ENCODE measurements at regions not wholly inside any gene's neighbourhood (a gene's known extent, or its start where the extent isn't known, plus 50 kb on each side); places are given as distances from the start of the nearest gene placed in this dataset.

DNA sequence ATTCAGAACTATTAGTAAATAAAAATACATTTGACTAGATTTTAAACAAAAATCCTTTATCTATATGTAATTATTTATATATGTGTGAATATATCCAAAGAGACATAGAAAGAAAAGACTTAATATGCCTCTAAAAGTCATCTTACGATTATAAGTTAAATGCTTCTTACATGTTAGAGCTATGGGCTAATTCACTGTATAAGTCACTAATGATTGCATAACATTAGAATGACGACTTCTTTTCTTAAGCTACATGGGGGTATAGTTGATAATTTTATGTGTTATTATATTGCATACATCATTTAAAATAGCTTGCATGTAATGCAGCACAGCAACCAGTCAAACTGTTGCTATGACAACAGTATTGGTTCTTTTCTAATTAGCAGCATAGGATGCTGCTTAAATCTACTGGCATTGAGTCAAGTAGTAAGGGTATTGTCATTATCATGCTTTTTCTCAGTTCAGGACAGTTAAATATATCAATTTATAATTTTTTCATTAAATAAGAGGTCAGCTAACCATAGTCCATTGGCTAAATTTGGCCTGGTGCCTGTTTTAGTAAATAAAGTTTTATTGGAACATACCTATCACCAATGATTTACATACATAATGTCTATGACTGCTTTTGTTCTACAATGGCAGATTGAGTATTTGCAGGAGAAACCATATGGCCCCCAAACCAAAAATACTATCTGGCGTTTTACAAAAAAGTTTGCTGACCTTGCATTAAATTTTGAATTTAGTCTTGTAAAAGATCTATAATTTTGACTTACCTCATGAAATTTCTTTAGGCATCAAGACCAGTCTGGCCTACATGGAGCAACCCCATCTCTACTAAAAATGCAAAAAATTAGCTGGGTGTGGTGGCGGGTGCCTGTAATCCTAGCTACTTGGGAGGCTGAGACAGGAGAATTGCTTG, 207.7 kb upstream of the ZSWIM2 start (continued):
- TF ChIP-seq, protein P1, sequence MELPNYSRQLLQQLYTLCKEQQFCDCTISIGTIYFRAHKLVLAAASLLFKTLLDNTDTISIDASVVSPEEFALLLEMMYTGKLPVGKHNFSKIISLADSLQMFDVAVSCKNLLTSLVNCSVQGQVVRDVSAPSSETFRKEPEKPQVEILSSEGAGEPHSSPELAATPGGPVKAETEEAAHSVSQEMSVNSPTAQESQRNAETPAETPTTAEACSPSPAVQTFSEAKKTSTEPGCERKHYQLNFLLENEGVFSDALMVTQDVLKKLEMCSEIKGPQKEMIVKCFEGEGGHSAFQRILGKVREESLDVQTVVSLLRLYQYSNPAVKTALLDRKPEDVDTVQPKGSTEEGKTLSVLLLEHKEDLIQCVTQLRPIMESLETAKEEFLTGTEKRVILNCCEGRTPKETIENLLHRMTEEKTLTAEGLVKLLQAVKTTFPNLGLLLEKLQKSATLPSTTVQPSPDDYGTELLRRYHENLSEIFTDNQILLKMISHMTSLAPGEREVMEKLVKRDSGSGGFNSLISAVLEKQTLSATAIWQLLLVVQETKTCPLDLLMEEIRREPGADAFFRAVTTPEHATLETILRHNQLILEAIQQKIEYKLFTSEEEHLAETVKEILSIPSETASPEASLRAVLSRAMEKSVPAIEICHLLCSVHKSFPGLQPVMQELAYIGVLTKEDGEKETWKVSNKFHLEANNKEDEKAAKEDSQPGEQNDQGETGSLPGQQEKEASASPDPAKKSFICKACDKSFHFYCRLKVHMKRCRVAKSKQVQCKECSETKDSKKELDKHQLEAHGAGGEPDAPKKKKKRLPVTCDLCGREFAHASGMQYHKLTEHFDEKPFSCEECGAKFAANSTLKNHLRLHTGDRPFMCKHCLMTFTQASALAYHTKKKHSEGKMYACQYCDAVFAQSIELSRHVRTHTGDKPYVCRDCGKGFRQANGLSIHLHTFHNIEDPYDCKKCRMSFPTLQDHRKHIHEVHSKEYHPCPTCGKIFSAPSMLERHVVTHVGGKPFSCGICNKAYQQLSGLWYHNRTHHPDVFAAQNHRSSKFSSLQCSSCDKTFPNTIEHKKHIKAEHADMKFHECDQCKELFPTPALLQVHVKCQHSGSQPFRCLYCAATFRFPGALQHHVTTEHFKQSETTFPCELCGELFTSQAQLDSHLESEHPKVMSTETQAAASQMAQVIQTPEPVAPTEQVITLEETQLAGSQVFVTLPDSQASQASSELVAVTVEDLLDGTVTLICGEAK (IDR thresholded peaks at IDR 0.05) = no peak
- TF ChIP-seq, protein P1 (CRISPR knock-in tag; IDR thresholded peaks at IDR 0.05) = no peak
- TF ChIP-seq POLR2H (tag; IDR thresholded peaks at IDR 0.05; ENCODE audit: low read depth) (0 out of 2 replicates have a peak, but pooled peaks have one; percentile 18), MAZ (CRISPR knock-in tag; conservative IDR thresholded peaks at IDR 0.05 in 1 of 2, IDR thresholded peaks at IDR 0.05 in 1 of 2) (no peak), MYC (IDR thresholded peaks at IDR 0.05; ENCODE audit: low read depth, low read length) (no peak), MYC (CRISPR knock-in tag; IDR thresholded peaks at IDR 0.05; ENCODE audit: borderline replicate concordance, low read depth) (no peak), C11orf30 (IDR thresholded peaks at IDR 0.05; ENCODE audit: low read depth) (peak; percentile 80)
- TF ChIP-seq, protein P2, sequence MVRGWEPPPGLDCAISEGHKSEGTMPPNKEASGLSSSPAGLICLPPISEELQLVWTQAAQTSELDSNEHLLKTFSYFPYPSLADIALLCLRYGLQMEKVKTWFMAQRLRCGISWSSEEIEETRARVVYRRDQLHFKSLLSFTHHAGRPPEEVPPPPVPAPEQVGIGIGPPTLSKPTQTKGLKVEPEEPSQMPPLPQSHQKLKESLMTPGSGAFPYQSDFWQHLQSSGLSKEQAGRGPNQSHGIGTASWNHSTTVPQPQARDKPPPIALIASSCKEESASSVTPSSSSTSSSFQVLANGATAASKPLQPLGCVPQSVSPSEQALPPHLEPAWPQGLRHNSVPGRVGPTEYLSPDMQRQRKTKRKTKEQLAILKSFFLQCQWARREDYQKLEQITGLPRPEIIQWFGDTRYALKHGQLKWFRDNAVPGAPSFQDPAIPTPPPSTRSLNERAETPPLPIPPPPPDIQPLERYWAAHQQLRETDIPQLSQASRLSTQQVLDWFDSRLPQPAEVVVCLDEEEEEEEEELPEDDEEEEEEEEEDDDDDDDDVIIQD (CRISPR knock-in tag; IDR thresholded peaks at IDR 0.05) = no peak
- TF ChIP-seq, protein P3, sequence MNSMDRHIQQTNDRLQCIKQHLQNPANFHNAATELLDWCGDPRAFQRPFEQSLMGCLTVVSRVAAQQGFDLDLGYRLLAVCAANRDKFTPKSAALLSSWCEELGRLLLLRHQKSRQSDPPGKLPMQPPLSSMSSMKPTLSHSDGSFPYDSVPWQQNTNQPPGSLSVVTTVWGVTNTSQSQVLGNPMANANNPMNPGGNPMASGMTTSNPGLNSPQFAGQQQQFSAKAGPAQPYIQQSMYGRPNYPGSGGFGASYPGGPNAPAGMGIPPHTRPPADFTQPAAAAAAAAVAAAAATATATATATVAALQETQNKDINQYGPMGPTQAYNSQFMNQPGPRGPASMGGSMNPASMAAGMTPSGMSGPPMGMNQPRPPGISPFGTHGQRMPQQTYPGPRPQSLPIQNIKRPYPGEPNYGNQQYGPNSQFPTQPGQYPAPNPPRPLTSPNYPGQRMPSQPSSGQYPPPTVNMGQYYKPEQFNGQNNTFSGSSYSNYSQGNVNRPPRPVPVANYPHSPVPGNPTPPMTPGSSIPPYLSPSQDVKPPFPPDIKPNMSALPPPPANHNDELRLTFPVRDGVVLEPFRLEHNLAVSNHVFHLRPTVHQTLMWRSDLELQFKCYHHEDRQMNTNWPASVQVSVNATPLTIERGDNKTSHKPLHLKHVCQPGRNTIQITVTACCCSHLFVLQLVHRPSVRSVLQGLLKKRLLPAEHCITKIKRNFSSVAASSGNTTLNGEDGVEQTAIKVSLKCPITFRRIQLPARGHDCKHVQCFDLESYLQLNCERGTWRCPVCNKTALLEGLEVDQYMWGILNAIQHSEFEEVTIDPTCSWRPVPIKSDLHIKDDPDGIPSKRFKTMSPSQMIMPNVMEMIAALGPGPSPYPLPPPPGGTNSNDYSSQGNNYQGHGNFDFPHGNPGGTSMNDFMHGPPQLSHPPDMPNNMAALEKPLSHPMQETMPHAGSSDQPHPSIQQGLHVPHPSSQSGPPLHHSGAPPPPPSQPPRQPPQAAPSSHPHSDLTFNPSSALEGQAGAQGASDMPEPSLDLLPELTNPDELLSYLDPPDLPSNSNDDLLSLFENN (IDR thresholded peaks at IDR 0.05; ENCODE audit: low read depth in 2 of 2, low read length in 2 of 2) = no peak
- TF ChIP-seq, protein P4, sequence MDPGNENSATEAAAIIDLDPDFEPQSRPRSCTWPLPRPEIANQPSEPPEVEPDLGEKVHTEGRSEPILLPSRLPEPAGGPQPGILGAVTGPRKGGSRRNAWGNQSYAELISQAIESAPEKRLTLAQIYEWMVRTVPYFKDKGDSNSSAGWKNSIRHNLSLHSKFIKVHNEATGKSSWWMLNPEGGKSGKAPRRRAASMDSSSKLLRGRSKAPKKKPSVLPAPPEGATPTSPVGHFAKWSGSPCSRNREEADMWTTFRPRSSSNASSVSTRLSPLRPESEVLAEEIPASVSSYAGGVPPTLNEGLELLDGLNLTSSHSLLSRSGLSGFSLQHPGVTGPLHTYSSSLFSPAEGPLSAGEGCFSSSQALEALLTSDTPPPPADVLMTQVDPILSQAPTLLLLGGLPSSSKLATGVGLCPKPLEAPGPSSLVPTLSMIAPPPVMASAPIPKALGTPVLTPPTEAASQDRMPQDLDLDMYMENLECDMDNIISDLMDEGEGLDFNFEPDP (CRISPR knock-in tag; IDR thresholded peaks at IDR 0.05) = no peak

All from K562 (cell line).